OCI-LY3 (cell line): ENCODE measurements at regions not wholly inside any gene's neighbourhood (a gene's known extent, or its start where the extent isn't known, plus 50 kb on each side); places are given as distances from the start of the nearest gene placed in this dataset.

ENCODE experiments used
- H2AFZ ChIP-seq: fragments of 200-600, 300-600 bp; shearing (Covaris generic); 2 replicates; pipeline ENCODE4 v1.6.0; 2014; ENCODE audit warnings: antibody characterized with exemption, low read depth, low read length
- H3K27ac ChIP-seq: fragments of 200-600, 300-600 bp; sonication (generic); 2 replicates; pipeline ENCODE4 v1.5.1; 2014; ENCODE audit warnings: mild to moderate bottlenecking, low read length, moderate library complexity, mixed read lengths
- H3K27me3 ChIP-seq: fragments of 200-600, 300-600 bp; sonication (generic); 2 replicates; pipeline ENCODE4 v1.6.1; 2014; ENCODE audit warnings: low read depth, low read length, mixed read lengths
- H3K36me3 ChIP-seq: fragments of 200-600, 300-600 bp; sonication (generic); replicated peaks from 2 replicates; pipeline ENCODE3; 2014; ENCODE audit warnings: low read depth, low read length, mixed read lengths
- H3K4me1 ChIP-seq: fragments of 300-600, 200-600 bp; sonication (generic); 2 replicates; pipeline ENCODE4 v1.6.1; 2014; ENCODE audit warnings: low read length, mixed read lengths
- H3K4me2 ChIP-seq: fragments of 200-600, 300-600 bp; sonication (generic); 2 replicates; pipeline ENCODE4 v1.6.1; 2014; ENCODE audit warnings: low read length, mixed read lengths
- H3K4me3 ChIP-seq: fragments of 300-600, 200-600 bp; sonication (generic); 2 replicates; pipeline ENCODE4 v1.5.1; 2014; ENCODE audit warnings: antibody characterized with exemption, mild to moderate bottlenecking, low read length, moderate library complexity
- H3K79me2 ChIP-seq: fragments of 300-600, 200-600 bp; shearing (Covaris generic); 2 replicates; pipeline ENCODE4 v1.6.1; 2014; ENCODE audit warnings: mild to moderate bottlenecking, low read length, mixed read lengths
- H3K9ac ChIP-seq: fragments of 300-600, 200-600 bp; shearing (Covaris generic); 2 replicates; pipeline ENCODE4 v1.6.0; 2014; ENCODE audit warnings: mild to moderate bottlenecking, low read length, moderate library complexity
- H3K9me3 ChIP-seq: fragments of 200-600, 300-600 bp; shearing (Covaris generic); 2 replicates; pipeline ENCODE4 v1.6.1; 2014; ENCODE audit warnings: low read length, mixed read lengths; ENCODE audit not compliant: insufficient read depth
- H4K20me1 ChIP-seq: fragments of 200-600, 300-600 bp; sonication (generic); 2 replicates; pipeline ENCODE4 v1.6.1; 2016; ENCODE audit warnings: low read length, mixed read lengths; ENCODE audit not compliant: insufficient read depth
- EZH2phosphoT487 ChIP-seq: fragments of 200-600 bp; shearing (Covaris generic); IDR thresholded peaks from 2 replicates; pipeline ENCODE4 v1.6.1; 2018; ENCODE audit warnings: antibody characterized with exemption, mixed run types, low read depth
- TF ChIP-seq, protein P1 (sequence below): fragments of 200-600, 300-600 bp; sonication (generic); IDR thresholded peaks from 2 replicates; pipeline ENCODE4 v1.5.1; 2014; ENCODE audit warnings: antibody characterized with exemption, low read length, low read depth

- Histone ChIP-seq H3K4me1 (no peaks in the 10 kb centered on the region), H3K9me3 (no peaks in the 10 kb centered on the region), H2AFZ (no peak overlapping the region), H3K4me3 (no peak overlapping the region), H3K27me3 (no peaks in the 10 kb centered on the region), H3K36me3 (no peaks in the 10 kb centered on the region), H3K79me2 (no peaks in the 10 kb centered on the region), H3K27ac (no peak overlapping the region), H4K20me1 (no peaks in the 10 kb centered on the region), H3K4me2 (no peak overlapping the region), H3K9ac (no peak overlapping the region)
- TF ChIP-seq EZH2phosphoT487: no peak
- TF ChIP-seq, protein P1, sequence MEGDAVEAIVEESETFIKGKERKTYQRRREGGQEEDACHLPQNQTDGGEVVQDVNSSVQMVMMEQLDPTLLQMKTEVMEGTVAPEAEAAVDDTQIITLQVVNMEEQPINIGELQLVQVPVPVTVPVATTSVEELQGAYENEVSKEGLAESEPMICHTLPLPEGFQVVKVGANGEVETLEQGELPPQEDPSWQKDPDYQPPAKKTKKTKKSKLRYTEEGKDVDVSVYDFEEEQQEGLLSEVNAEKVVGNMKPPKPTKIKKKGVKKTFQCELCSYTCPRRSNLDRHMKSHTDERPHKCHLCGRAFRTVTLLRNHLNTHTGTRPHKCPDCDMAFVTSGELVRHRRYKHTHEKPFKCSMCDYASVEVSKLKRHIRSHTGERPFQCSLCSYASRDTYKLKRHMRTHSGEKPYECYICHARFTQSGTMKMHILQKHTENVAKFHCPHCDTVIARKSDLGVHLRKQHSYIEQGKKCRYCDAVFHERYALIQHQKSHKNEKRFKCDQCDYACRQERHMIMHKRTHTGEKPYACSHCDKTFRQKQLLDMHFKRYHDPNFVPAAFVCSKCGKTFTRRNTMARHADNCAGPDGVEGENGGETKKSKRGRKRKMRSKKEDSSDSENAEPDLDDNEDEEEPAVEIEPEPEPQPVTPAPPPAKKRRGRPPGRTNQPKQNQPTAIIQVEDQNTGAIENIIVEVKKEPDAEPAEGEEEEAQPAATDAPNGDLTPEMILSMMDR: no peak
Measured at GRCh38 chr18:29307231-29307630, 1130.3 kb upstream of the CDH2 start.

GRCh38 chr18:29305516-29305915, 1128.6 kb upstream of the CDH2 start:
- no peak overlapping the region for H2AFZ ChIP-seq
- no peak overlapping the region for H3K4me3 ChIP-seq
- no peak overlapping the region for H3K9ac ChIP-seq
- no peaks in the 10 kb centered on the region for H3K9me3 ChIP-seq
- H3K79me2 ChIP-seq: no peaks in the 10 kb centered on the region
- no peaks in the 10 kb centered on the region for H3K27me3 ChIP-seq
- H3K36me3 ChIP-seq: no peaks in the 10 kb centered on the region
- no peak overlapping the region for H3K4me2 ChIP-seq
- H4K20me1 ChIP-seq: no peaks in the 10 kb centered on the region
- TF ChIP-seq, protein P1: no peak
- TF ChIP-seq EZH2phosphoT487: no peak
- no peaks in the 10 kb centered on the region for H3K4me1 ChIP-seq
- H3K27ac ChIP-seq: no peak overlapping the region

GRCh38 chr18:29301048-29301447, 1124.1 kb upstream of the CDH2 start:
- Histone ChIP-seq H3K79me2 (no peaks in the 10 kb centered on the region), H4K20me1 (no peaks in the 10 kb centered on the region), H3K9me3 (no peaks in the 10 kb centered on the region), H3K4me3 (no peak overlapping the region), H3K27ac (no peak overlapping the region), H3K4me1 (no peaks in the 10 kb centered on the region), H3K36me3 (no peaks in the 10 kb centered on the region), H3K27me3 (no peaks in the 10 kb centered on the region), H2AFZ (no peak overlapping the region), H3K9ac (no peak overlapping the region), H3K4me2 (no peak overlapping the region)
- TF ChIP-seq, protein P1: no peak
- TF ChIP-seq EZH2phosphoT487: no peak

- H3K4me1 ChIP-seq: no peaks in the 10 kb centered on the region
- H4K20me1 ChIP-seq: no peaks in the 10 kb centered on the region
- H3K36me3 ChIP-seq: no peaks in the 10 kb centered on the region
- no peaks in the 10 kb centered on the region for H3K27me3 ChIP-seq
- H3K27ac ChIP-seq: no peak overlapping the region
- no peaks in the 10 kb centered on the region for H3K9me3 ChIP-seq
- H3K4me2 ChIP-seq: no peak overlapping the region
- H3K4me3 ChIP-seq: no peak overlapping the region
- H3K79me2 ChIP-seq: no peaks in the 10 kb centered on the region
- TF ChIP-seq EZH2phosphoT487: no peak
- TF ChIP-seq, protein P1: no peak
- no peak overlapping the region for H2AFZ ChIP-seq
- H3K9ac ChIP-seq: no peak overlapping the region
Measured at GRCh38 chr18:29285471-29285870, 1108.5 kb upstream of the CDH2 start.
